Activated CD8-positive, alpha-beta T cell treated with anti-CD3 and anti-CD28 coated beads for 36 hours (primary cell): ENCODE measurements at regions not wholly inside any gene's neighbourhood (a gene's known extent, or its start where the extent isn't known, plus 50 kb on each side); places are given as distances from the start of the nearest gene placed in this dataset.

ENCODE experiments used
- ATAC-seq: fragments of 200-7000 bp; cut with Tn5 transposase; one replicate; pipeline ENCODE4 v1.10.0; 2021; ENCODE audit warnings: mild to moderate bottlenecking, moderate library complexity
- CTCF ChIA-PET: fragments of 350-600 bp; sonication (Branson Sonifier 250); formaldehyde crosslinking; loops from one replicate; lab custom pipeline; 2021; ENCODE audit warnings: antibody characterized with exemption; lab: Charles Lee
- POLR2A ChIA-PET: fragments of 350-600 bp; sonication (Branson Sonifier 250); formaldehyde crosslinking; loops from one replicate; lab custom pipeline; 2021; ENCODE audit warnings: antibody characterized with exemption; lab: Charles Lee
- DNase-seq: peaks from one replicate; pipeline ENCODE4 v3.0.0-alpha.2; 2020
- H3K27ac Mint-ChIP-seq: one replicate; pipeline ENCODE4 v1.8.0; 2021; ENCODE audit warnings: mild to moderate bottlenecking, mixed read lengths
- H3K27me3 Mint-ChIP-seq: one replicate; pipeline ENCODE4 v1.8.0; 2021; ENCODE audit warnings: mixed read lengths
- H3K36me3 Mint-ChIP-seq: one replicate; pipeline ENCODE4 v1.8.0; 2021; ENCODE audit warnings: low read depth, mixed read lengths
- H3K4me1 Mint-ChIP-seq: one replicate; pipeline ENCODE4 v1.8.0; 2021; ENCODE audit warnings: low read depth, mixed read lengths
- H3K4me3 Mint-ChIP-seq: one replicate; pipeline ENCODE4 v1.8.0; 2021; ENCODE audit warnings: mild to moderate bottlenecking, moderate library complexity, mixed read lengths
- H3K9me3 Mint-ChIP-seq: one replicate; pipeline ENCODE4 v1.8.0; 2021; ENCODE audit warnings: mixed read lengths
- CTCF ChIP-seq: fragments of 200-600 bp; IDR thresholded peaks from one replicate; pipeline ENCODE4 v1.8.0; 2022; ENCODE audit warnings: antibody characterized with exemption, mild to moderate bottlenecking
- intact Hi-C: fragments of 100-400 bp; cut with micrococcal nuclease; formaldehyde crosslinking; loops from one replicate; pipeline ENCODE4 v1.10.0; 2022

- no peak overlapping the region for H3K27ac Mint-ChIP-seq
- H3K36me3 Mint-ChIP-seq, result no peaks in the 10 kb centered on the region
- H3K4me1 Mint-ChIP-seq, result no peaks in the 10 kb centered on the region
- ATAC-seq (no peak), DNase-seq (no peak)
- POLR2A ChIA-PET, result no interaction called here
- H3K9me3 Mint-ChIP-seq, result peaks cover 9% of the 10 kb centered on the region
- no peaks in the 10 kb centered on the region for H3K27me3 Mint-ChIP-seq
- intact Hi-C loops, result no loop called here
- CTCF ChIA-PET, result no interaction called here
- no peak for TF ChIP-seq CTCF
- no peak overlapping the region for H3K4me3 Mint-ChIP-seq
These were observed 463.0 kb downstream of the EPHA3 start for GRCh38 chr3:89570465-89570864.

- no peaks in the 10 kb centered on the region for H3K4me1 Mint-ChIP-seq
- ChIA-PET CTCF (no interaction called here), POLR2A (no interaction called here)
- intact Hi-C loops, result no loop called here
- no peaks in the 10 kb centered on the region for H3K27me3 Mint-ChIP-seq
- H3K9me3 Mint-ChIP-seq, result peaks cover 4% of the 10 kb centered on the region
- no peak for DNase-seq
- no peaks in the 10 kb centered on the region for H3K36me3 Mint-ChIP-seq
- TF ChIP-seq CTCF, result no peak
- ATAC-seq, result no peak
- H3K4me3 Mint-ChIP-seq, result no peak overlapping the region
- H3K27ac Mint-ChIP-seq, result no peak overlapping the region
These were observed 463.9 kb downstream of the EPHA3 start for GRCh38 chr3:89571298-89571697.

- no peaks in the 10 kb centered on the region for H3K4me1 Mint-ChIP-seq
- H3K9me3 Mint-ChIP-seq, result peaks cover 3% of the 10 kb centered on the region
- no peaks in the 10 kb centered on the region for H3K27me3 Mint-ChIP-seq
- DNase-seq, result no peak
- ChIA-PET POLR2A (no interaction called here), CTCF (no interaction called here)
- no peak overlapping the region for H3K4me3 Mint-ChIP-seq
- no peaks in the 10 kb centered on the region for H3K36me3 Mint-ChIP-seq
- no peak overlapping the region for H3K27ac Mint-ChIP-seq
- no peak for ATAC-seq
- intact Hi-C loops, result no loop called here
- no peak for TF ChIP-seq CTCF
These were observed 464.3 kb downstream of the EPHA3 start for GRCh38 chr3:89571707-89572106.

- Mint-ChIP-seq H3K9me3 (peaks cover 1% of the 10 kb centered on the region), H3K4me1 (no peaks in the 10 kb centered on the region), H3K36me3 (no peaks in the 10 kb centered on the region), H3K27ac (no peak overlapping the region), H3K4me3 (no peak overlapping the region), H3K27me3 (no peaks in the 10 kb centered on the region)
- DNase-seq (no peak), ATAC-seq (no peak)
- TF ChIP-seq CTCF, result no peak
- intact Hi-C loops, result no loop called here
- ChIA-PET POLR2A (no interaction called here), CTCF (no interaction called here)
These were observed 464.8 kb downstream of the EPHA3 start for GRCh38 chr3:89572261-89572660.

- CTCF ChIA-PET, result no interaction called here
- ATAC-seq, result no peak
- Mint-ChIP-seq H3K27ac (no peak overlapping the region), H3K4me1 (no peaks in the 10 kb centered on the region), H3K9me3 (peaks cover 1% of the 10 kb centered on the region), H3K27me3 (no peaks in the 10 kb centered on the region), H3K36me3 (no peaks in the 10 kb centered on the region), H3K4me3 (no peak overlapping the region)
- intact Hi-C loops, result no loop called here
- TF ChIP-seq CTCF, result no peak
- DNase-seq, result no peak
- POLR2A ChIA-PET, result no interaction called here
These were observed 469.0 kb downstream of the EPHA3 start for GRCh38 chr3:89576417-89576816.
